Testis (tissue), 2 donors: ENCODE measurements at regions not wholly inside any gene's neighbourhood (a gene's known extent, or its start where the extent isn't known, plus 50 kb on each side); places are given as distances from the start of the nearest gene placed in this dataset.

ENCODE experiments used
- DNase-seq: peaks from one replicate; pipeline ENCODE4 v3.0.0-alpha.2; 2019
- H3K27ac ChIP-seq, 2 donors: fragments of 200-600 bp; sonication (generic); one replicate each; pipeline ENCODE4 v1.5.1; 2019
- H3K27me3 ChIP-seq: fragments of 200-600 bp; sonication (generic); one replicate; pipeline ENCODE4 v1.5.1; 2019
- H3K36me3 ChIP-seq: fragments of 200-600 bp; sonication (generic); one replicate; pipeline ENCODE4 v1.5.1; 2017; ENCODE audit warnings: low read depth; ENCODE audit errors: missing control alignments
- H3K4me1 ChIP-seq: fragments of 200-600 bp; sonication (generic); one replicate; pipeline ENCODE4 v1.5.1; 2019
- H3K4me3 ChIP-seq, 2 donors: fragments of 200-600 bp; sonication (generic); one replicate each; pipeline ENCODE4 v1.5.1; 2017 to 2019
- H3K9me3 ChIP-seq: fragments of 200-600 bp; sonication (generic); one replicate; pipeline ENCODE4 v1.5.1; 2017
- POLR2A ChIP-seq: fragments of 450-650 bp; IDR thresholded peaks from one replicate; pipeline ENCODE4 v1.6.1; 2017; ENCODE audit warnings: antibody characterized with exemption, mild to moderate bottlenecking, moderate library complexity
- WGBS, 2 donors: methylation state at CpG; one replicate each; pipeline ENCODE4 v1.1.5; 2018; 5-methylcytosine and 5-hydroxymethylcytosine counted together
- intact Hi-C: fragments of 100-400 bp; cut with DNase I; formaldehyde crosslinking; loops from one replicate; pipeline ENCODE4 v1.15.1; 2023; ENCODE audit warnings: low total_unique reads
- TF ChIP-seq, protein P1 (sequence below), 3 experiments: fragments of 450-650 bp in 2 of 3; fragments of 200-600 bp in 1 of 3; sonication (generic) in 1 of 3; IDR thresholded peaks; one replicate each; pipeline ENCODE4 v1.5.1; 2016 to 2019; ENCODE audit warnings: antibody characterized with exemption in 3 of 3, mild to moderate bottlenecking in 2 of 3, moderate library complexity in 1 of 3

DNA sequence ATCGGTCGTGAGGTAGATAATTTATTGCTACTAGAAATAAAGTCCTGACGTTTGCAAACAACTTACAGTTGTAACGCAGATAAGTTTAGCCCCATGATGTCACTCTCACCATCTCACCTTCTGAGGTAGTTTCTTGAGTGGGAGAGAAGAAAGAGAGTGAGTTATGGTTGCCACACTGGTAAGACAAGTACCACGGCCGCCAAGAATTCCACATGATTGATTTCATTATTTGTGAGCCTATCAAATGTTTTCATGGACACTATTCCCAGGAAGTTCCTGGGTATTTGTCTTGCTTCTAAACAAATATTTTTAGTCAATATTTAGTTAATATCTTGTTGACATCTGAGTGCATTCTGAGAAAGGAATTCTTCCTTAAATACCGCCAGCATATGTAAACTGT, 339.4 kb upstream of the KIAA1217 start:
- Histone ChIP-seq H3K27me3 (no peaks in the 10 kb centered on the region), H3K27ac (no peak overlapping the region), H3K9me3 (no peaks in the 10 kb centered on the region), H3K4me3 (no peak overlapping the region), H3K36me3 (no peaks in the 10 kb centered on the region), H3K4me1 (no peaks in the 10 kb centered on the region)
- intact Hi-C loops, result no loop called here
- TF ChIP-seq, protein P1, sequence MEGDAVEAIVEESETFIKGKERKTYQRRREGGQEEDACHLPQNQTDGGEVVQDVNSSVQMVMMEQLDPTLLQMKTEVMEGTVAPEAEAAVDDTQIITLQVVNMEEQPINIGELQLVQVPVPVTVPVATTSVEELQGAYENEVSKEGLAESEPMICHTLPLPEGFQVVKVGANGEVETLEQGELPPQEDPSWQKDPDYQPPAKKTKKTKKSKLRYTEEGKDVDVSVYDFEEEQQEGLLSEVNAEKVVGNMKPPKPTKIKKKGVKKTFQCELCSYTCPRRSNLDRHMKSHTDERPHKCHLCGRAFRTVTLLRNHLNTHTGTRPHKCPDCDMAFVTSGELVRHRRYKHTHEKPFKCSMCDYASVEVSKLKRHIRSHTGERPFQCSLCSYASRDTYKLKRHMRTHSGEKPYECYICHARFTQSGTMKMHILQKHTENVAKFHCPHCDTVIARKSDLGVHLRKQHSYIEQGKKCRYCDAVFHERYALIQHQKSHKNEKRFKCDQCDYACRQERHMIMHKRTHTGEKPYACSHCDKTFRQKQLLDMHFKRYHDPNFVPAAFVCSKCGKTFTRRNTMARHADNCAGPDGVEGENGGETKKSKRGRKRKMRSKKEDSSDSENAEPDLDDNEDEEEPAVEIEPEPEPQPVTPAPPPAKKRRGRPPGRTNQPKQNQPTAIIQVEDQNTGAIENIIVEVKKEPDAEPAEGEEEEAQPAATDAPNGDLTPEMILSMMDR (IDR thresholded peaks at IDR 0.05), result no peak
- TF ChIP-seq POLR2A, result no peak
- DNase-seq, result no peak
- 57 to 66% methylated on average over 7 of the region's 7 CpGs for WGBS, 2 donors

DNA sequence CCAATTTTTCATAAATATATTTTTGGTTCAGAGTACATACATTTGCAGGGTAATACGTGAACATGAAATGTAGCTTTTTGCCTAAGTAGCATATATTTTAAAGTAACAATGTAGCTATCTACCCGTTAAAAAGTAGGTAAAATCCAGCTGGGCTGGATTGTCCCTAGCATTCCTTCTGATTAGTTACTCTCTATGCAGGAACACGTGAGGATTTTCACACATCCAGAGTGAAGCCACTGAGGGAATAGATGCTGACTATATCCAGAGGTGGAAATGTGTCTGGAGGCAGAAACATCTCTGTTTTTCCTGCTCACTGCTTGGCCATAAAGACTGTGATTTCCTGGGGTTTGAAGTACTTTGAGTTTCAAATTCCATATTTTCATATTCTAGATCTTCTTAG, 338.9 kb upstream of the KIAA1217 start:
- Histone ChIP-seq H3K27ac (no peak overlapping the region), H3K4me1 (no peaks in the 10 kb centered on the region), H3K27me3 (no peaks in the 10 kb centered on the region), H3K9me3 (no peaks in the 10 kb centered on the region), H3K4me3 (no peak overlapping the region), H3K36me3 (no peaks in the 10 kb centered on the region)
- intact Hi-C loops, result no loop called here
- WGBS, 2 donors, result 40 to 49% methylated on average over 3 of the region's 3 CpGs
- no peak for DNase-seq
- TF ChIP-seq, protein P1 (IDR thresholded peaks at IDR 0.05), result no peak
- TF ChIP-seq POLR2A, result no peak

DNA sequence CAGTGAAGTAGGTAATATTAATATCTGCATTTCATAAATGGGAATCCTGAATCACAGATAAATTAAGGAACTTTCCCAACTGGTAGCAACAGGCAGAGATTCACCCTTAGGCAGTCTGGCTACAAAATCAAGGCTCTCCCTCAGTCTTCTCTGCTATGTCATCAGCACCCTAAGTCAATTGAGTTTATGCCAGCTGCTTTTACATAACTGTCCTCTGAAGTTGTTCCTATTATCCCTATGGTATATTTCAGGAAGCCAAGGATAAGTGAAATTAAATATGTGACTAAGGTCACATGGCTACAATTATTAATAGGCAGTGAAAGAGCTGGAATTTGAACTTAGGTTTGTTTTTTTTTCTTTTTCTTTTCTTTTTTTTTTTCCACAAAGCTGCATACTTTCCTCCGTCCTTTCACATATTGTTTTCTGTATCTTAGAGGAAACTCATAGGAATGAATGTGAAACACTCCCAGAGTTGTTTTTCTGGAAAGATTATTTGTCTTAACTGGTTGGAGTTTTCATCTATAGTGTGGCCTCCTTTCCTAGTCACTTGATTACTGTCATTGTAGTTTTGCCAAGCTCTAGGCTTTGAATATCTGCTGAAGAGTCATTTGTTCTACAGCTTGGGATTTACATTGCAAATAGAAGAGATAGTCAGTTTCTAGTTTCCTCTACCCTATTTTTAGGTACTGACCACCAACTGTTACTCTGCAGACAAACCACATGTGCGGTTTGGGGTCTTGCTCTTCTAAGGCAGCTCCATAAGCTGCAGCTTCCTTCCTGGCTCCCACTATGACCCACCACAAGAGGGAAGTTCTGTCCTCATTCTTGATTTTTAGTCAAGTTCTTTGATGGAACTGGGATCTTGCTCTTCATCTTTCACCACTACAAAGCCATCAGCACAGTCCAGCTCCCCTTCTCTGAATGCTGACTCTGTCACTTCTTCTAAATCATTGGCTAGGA, 338.0 kb upstream of the KIAA1217 start:
- intact Hi-C loops, result no loop called here
- WGBS, 2 donors, result 50 to 56% methylated on average over 2 of the region's 2 CpGs
- H3K4me1 ChIP-seq, result no peaks in the 10 kb centered on the region
- H3K4me3 ChIP-seq, result no peak overlapping the region
- H3K9me3 ChIP-seq, result no peaks in the 10 kb centered on the region
- DNase-seq, result no peak
- no peak overlapping the region for H3K27ac ChIP-seq
- H3K27me3 ChIP-seq, result no peaks in the 10 kb centered on the region
- H3K36me3 ChIP-seq, result no peaks in the 10 kb centered on the region
- TF ChIP-seq, protein P1 (IDR thresholded peaks at IDR 0.05), result no peak
- no peak for TF ChIP-seq POLR2A

DNA sequence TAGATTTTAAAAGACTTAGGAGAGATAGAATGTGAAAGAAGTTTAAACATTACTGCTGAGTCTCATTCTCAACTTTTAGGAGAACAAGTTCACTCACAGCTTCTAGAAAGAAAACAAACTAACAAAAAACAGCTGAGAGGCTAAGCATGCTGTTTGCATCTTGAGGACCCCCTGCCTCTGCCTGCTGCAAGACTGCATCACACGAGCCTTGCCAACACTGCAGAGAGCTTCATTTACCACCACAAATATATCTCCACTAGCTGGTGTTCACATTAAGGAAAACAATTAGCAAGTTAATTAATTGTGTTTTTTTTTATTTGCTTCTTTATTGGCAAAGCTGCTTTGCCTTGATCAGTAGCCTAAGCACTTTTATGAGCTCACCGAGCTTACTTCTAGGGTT, 336.6 kb upstream of the KIAA1217 start:
- no peak for TF ChIP-seq POLR2A
- TF ChIP-seq, protein P1 (IDR thresholded peaks at IDR 0.05), result no peak
- 50 to 67% methylated on average over 2 of the region's 2 CpGs for WGBS, 2 donors

More for the DNA sequence above, 336.6 kb upstream of the KIAA1217 start:
- Histone ChIP-seq H3K36me3 (no peaks in the 10 kb centered on the region), H3K4me3 (no peak overlapping the region), H3K4me1 (no peaks in the 10 kb centered on the region), H3K9me3 (no peaks in the 10 kb centered on the region), H3K27ac (no peak overlapping the region), H3K27me3 (no peaks in the 10 kb centered on the region)
- intact Hi-C loops, result no loop called here
- no peak for DNase-seq
